ENCODE measurements at regions not wholly inside any gene's neighbourhood (a gene's known extent, or its start where the extent isn't known, plus 50 kb on each side); places are given as distances from the start of the nearest gene placed in this dataset.

GRCh38 chr6:119791736-119792135 lies 442.2 kb upstream of the MAN1A1 start:
- H3K36me3 Mint-ChIP-seq (ENCODE audit: low read depth): no peaks in the 10 kb centered on the region
- peaks cover 4% of the 10 kb centered on the region for H3K9me3 Mint-ChIP-seq (ENCODE audit: low read depth)
- no peak overlapping the region for H3K27ac Mint-ChIP-seq (ENCODE audit: unreplicated experiment)
- TF ChIP-seq CTCF (IDR thresholded peaks at IDR 0.05): no peak
- no peak overlapping the region for H3K4me3 Mint-ChIP-seq (ENCODE audit: unreplicated experiment)
- peaks cover 1% of the 10 kb centered on the region for H3K27me3 Mint-ChIP-seq (ENCODE audit: low read depth)
- DNase-seq (ENCODE audit: low spot score): no peak
- H3K4me1 Mint-ChIP-seq (ENCODE audit: low read depth): no peaks in the 10 kb centered on the region

- H3K9me3 Mint-ChIP-seq (ENCODE audit: low read depth): peaks cover 4% of the 10 kb centered on the region
- no peaks in the 10 kb centered on the region for H3K27me3 Mint-ChIP-seq (ENCODE audit: low read depth)
- no peaks in the 10 kb centered on the region for H3K36me3 Mint-ChIP-seq (ENCODE audit: low read depth)
- no peak overlapping the region for H3K27ac Mint-ChIP-seq (ENCODE audit: unreplicated experiment)
- H3K4me3 Mint-ChIP-seq (ENCODE audit: unreplicated experiment): no peak overlapping the region
- no peak for DNase-seq (ENCODE audit: low spot score)
- no peak for TF ChIP-seq CTCF (IDR thresholded peaks at IDR 0.05)
- H3K4me1 Mint-ChIP-seq (ENCODE audit: low read depth): no peaks in the 10 kb centered on the region
Measured at GRCh38 chr6:119781365-119781764, 431.8 kb upstream of the MAN1A1 start.

GRCh38 chr6:119768201-119768600 lies 418.6 kb upstream of the MAN1A1 start:
- TF ChIP-seq CTCF (IDR thresholded peaks at IDR 0.05): no peak
- no peaks in the 10 kb centered on the region for H3K4me1 Mint-ChIP-seq (ENCODE audit: low read depth)
- no peak overlapping the region for H3K4me3 Mint-ChIP-seq (ENCODE audit: unreplicated experiment)

GRCh38 chr6:119764927-119765681 lies 415.5 kb upstream of the MAN1A1 start:
- TF ChIP-seq CTCF (IDR thresholded peaks at IDR 0.05): no peak
- no peak overlapping the region for H3K27ac Mint-ChIP-seq (ENCODE audit: unreplicated experiment)
- peaks cover 3% of the 10 kb centered on the region for H3K9me3 Mint-ChIP-seq (ENCODE audit: low read depth)
- no peak overlapping the region for H3K4me3 Mint-ChIP-seq (ENCODE audit: unreplicated experiment)
- H3K27me3 Mint-ChIP-seq (ENCODE audit: low read depth): peaks cover 3% of the 10 kb centered on the region
- DNase-seq (ENCODE audit: low spot score): no peak
- H3K4me1 Mint-ChIP-seq (ENCODE audit: low read depth): no peaks in the 10 kb centered on the region
- no peaks in the 10 kb centered on the region for H3K36me3 Mint-ChIP-seq (ENCODE audit: low read depth)

More at GRCh38 chr6:119768201-119768600, 418.6 kb upstream of the MAN1A1 start:
- Mint-ChIP-seq H3K9me3 (ENCODE audit: low read depth) (peaks cover 11% of the 10 kb centered on the region), H3K27me3 (ENCODE audit: low read depth) (peaks cover 5% of the 10 kb centered on the region), H3K27ac (ENCODE audit: unreplicated experiment) (no peak overlapping the region), H3K36me3 (ENCODE audit: low read depth) (no peaks in the 10 kb centered on the region)
- no peak for DNase-seq (ENCODE audit: low spot score)

GRCh38 chr6:119760046-119760445 lies 410.5 kb upstream of the MAN1A1 start:
- no peak for TF ChIP-seq CTCF (IDR thresholded peaks at IDR 0.05)
- Mint-ChIP-seq H3K36me3 (ENCODE audit: low read depth) (no peaks in the 10 kb centered on the region), H3K27me3 (ENCODE audit: low read depth) (peaks cover 5% of the 10 kb centered on the region), H3K9me3 (ENCODE audit: low read depth) (no peaks in the 10 kb centered on the region), H3K4me3 (ENCODE audit: unreplicated experiment) (no peak overlapping the region), H3K27ac (ENCODE audit: unreplicated experiment) (no peak overlapping the region), H3K4me1 (ENCODE audit: low read depth) (no peaks in the 10 kb centered on the region)
- DNase-seq (ENCODE audit: low spot score): no peak

Measured in chondrocyte (in vitro differentiated cells).